Liver (tissue), 2 donors: ENCODE measurements at regions not wholly inside any gene's neighbourhood (a gene's known extent, or its start where the extent isn't known, plus 50 kb on each side); places are given as distances from the start of the nearest gene placed in this dataset.
"Not testable (repeated sequence)": the region's sequence is repeated elsewhere in the genome, so short reads cannot be mapped to it uniquely, and the experiment has no call there.

Experiments
- CTCF ChIP-seq: fragments of 150-350 bp; IDR thresholded peaks from 2 replicates; pipeline ENCODE4 v1.5.1; 2017; ENCODE audit warnings: improper control_type of control experiment, low read depth, low read length; ENCODE audit not compliant: missing input control
- ZBTB33 ChIP-seq: IDR thresholded peaks from 2 replicates; pipeline ENCODE4 v1.6.1; 2016; ENCODE audit warnings: antibody characterized with exemption
- donor health status: healthy.

- TF ChIP-seq CTCF, ZBTB33: not testable (repeated sequence)
Measured at GRCh38 chr2:110031722-110032327, 83.8 kb downstream of the MALL start.
